ENCODE measurements at regions not wholly inside any gene's neighbourhood (a gene's known extent, or its start where the extent isn't known, plus 50 kb on each side); places are given as distances from the start of the nearest gene placed in this dataset.
"Not testable (repeated sequence)": the region's sequence is repeated elsewhere in the genome, so short reads cannot be mapped to it uniquely, and the experiment has no call there.

- 48% methylated on average over 5 of the region's 5 CpGs for WGBS, 2 donors
- H3K27ac ChIP-seq, result no peak overlapping the region
- H3K9me3 ChIP-seq, result no peaks in the 10 kb centered on the region
- DNase-seq (no peak), ATAC-seq (no peak), FAIRE-seq (no peak)
- intact Hi-C loops (cut with DNase I), result no loop called here
- no peak for TF ChIP-seq CTCF (IDR thresholded peaks at IDR 0.05)
- H3K36me3 ChIP-seq, result no peaks in the 10 kb centered on the region
- H3K4me1 ChIP-seq, result peaks cover 0 to 4% (median 0%) of the 10 kb centered on the region in 3 donors
- no peak overlapping the region for H3K4me3 ChIP-seq
- no peaks in the 10 kb centered on the region for H3K27me3 ChIP-seq
These were observed 143.7 kb upstream of the NRP1 start for GRCh38 chr10:33478089-33478674.

DNA sequence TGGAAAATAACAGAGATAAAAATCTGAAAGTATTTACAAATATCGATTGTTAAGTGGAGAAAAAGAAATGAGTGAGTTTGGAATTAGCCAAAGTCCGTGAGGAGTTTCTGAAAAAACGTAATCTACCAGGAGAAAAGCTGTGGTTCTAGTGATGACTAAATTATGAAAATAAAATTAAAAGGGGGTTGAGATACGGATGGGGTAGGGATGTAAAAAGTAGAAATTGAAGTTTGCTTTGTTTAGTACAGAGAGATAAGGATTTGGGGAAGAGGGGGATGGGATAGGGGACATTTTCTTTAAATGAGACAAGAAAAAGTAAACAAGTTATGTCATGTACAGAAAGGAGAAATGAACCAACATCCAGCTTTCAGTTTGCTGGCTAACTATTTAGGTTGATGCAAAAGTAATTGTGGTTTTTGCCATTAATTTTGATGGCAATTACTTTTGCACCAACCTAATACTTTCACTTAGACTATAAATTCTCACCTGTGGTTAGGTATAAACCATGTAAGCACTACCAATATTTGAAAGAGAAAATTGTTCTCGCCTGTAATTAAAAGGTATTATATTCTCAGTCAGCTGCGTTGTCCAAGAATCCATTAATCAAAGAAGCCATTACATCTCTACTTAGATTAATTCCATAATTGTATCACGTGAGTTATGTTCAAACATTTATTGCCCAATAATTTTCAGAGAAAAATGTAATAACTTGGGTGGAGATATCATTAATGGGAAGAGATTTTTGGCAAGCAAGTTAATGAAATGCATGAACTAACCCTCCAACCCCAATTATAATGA is 143.0 kb upstream of the NRP1 start:
- Histone ChIP-seq H3K4me1 (peaks cover 0 to 4% (median 0%) of the 10 kb centered on the region in 3 donors), H3K27me3 (no peaks in the 10 kb centered on the region), H3K27ac (no peak overlapping the region), H3K9me3 (no peaks in the 10 kb centered on the region), H3K36me3 (no peaks in the 10 kb centered on the region), H3K4me3 (no peak overlapping the region)
- DNase-seq (no peak), FAIRE-seq (no peak), ATAC-seq (no peak)
- intact Hi-C loops (cut with DNase I), result no loop called here
- WGBS, 2 donors, result 52% methylated on average over 7 of the region's 7 CpGs
- TF ChIP-seq CTCF (IDR thresholded peaks at IDR 0.05), result no peak

GRCh38 chr10:33476757-33477273 is 142.3 kb upstream of the NRP1 start:
- Histone ChIP-seq H3K4me1 (peaks cover 0 to 4% (median 0%) of the 10 kb centered on the region in 3 donors), H3K27me3 (no peaks in the 10 kb centered on the region), H3K27ac (no peak overlapping the region), H3K9me3 (no peaks in the 10 kb centered on the region), H3K36me3 (no peaks in the 10 kb centered on the region), H3K4me3 (no peak overlapping the region)
- DNase-seq (no peak), ATAC-seq (peak in 3 of 4 donors; percentile 18 to 29 (median 26)), FAIRE-seq (no peak)
- intact Hi-C loops (cut with DNase I), result no loop called here
- no peak for TF ChIP-seq CTCF (IDR thresholded peaks at IDR 0.05)
- WGBS, 2 donors, result 84 to 90% methylated on average over 13 of the region's 13 CpGs

DNA sequence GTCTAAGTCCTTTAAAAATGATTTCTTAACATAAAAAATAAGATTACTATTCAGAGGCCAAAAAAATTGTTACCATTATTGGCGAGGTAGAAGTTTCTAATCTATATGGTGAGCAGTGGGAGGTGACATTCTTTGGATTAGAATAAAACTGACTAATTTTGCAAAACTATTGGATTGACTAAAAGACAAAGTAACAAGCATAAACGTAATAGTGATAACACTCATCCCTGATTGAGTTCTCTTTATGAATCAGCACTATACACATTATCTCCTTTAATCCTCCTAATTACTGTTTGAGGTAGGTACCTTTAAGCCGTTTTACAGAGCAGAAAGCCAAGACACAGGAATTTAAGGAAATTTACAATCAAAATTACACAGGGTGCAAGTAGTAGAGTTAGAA is 139.2 kb upstream of the NRP1 start:
- ATAC-seq, result no peak
- H3K27me3 ChIP-seq, result no peaks in the 10 kb centered on the region
- H3K4me1 ChIP-seq, result peaks cover 0 to 4% (median 0%) of the 10 kb centered on the region in 3 donors
- H3K36me3 ChIP-seq, result no peaks in the 10 kb centered on the region
- no peak for DNase-seq
- 80 to 84% methylated on average over 3 of the region's 3 CpGs for WGBS, 2 donors
- intact Hi-C loops (cut with DNase I), result no loop called here
- H3K4me3 ChIP-seq, result no peak overlapping the region
- no peak for TF ChIP-seq CTCF (IDR thresholded peaks at IDR 0.05)
- no peaks in the 10 kb centered on the region for H3K9me3 ChIP-seq
- FAIRE-seq, result no peak
- H3K27ac ChIP-seq, result no peak overlapping the region

GRCh38 chr10:33468006-33468405 is 133.5 kb upstream of the NRP1 start:
- 87 to 91% methylated on average over 15 to 28 of the region's 28 CpGs for WGBS, 2 donors
- ATAC-seq; H3K27me3 ChIP-seq; intact Hi-C loops (cut with DNase I); FAIRE-seq; H3K4me1 ChIP-seq; H3K9me3 ChIP-seq; H3K36me3 ChIP-seq; H3K4me3 ChIP-seq; H3K27ac ChIP-seq: not testable (repeated sequence)
- DNase-seq, result peak in 1 of 6 donors; percentile 39
